ENCODE measurements at regions not wholly inside any gene's neighbourhood (a gene's known extent, or its start where the extent isn't known, plus 50 kb on each side); places are given as distances from the start of the nearest gene placed in this dataset.
A peak's percentile ranks its signal among the peaks of the same experiment; 100 is the strongest.

DNA sequence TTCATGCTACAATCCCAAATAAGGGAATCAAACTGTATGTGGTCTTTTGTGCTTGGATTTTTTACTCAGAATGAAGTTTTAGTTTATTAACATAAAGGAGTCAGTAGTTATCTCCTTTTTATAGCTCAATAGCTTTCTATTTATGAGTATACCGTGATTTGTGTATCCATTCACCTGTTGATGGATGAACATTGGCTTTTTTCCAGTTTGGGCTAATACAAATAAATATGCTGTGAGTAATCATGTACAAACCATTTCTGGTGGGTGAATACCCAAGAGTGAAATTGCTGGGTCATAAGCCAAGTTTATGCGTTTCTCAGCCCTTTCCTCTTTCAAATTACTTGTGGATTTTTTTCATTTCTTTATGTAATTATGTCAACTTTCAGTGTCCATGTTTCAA, 395.3 kb downstream of the OSTF1 start:
- no peaks in the 10 kb centered on the region for H3F3A ChIP-seq (replicated peaks; ENCODE audit: low read depth)
- DNase-seq (ENCODE audit: low spot score) (no peak), ATAC-seq (no peak)
- no peak overlapping the region for H2AFZ ChIP-seq
- Mint-ChIP-seq H3K9me3 (peaks cover 2% of the 10 kb centered on the region; the same call in 2 of the 3 replicates), H3K27me3 (ENCODE audit: insufficient read depth, low read depth, poor library complexity) (peaks cover 2% of the 10 kb centered on the region), H3K36me3 (ENCODE audit: low read depth) (peaks cover 12% of the 10 kb centered on the region), H3K4me3 (no peak overlapping the region), H3K4me1 (no peaks in the 10 kb centered on the region), H3K27ac (no peak overlapping the region)
- H3K27me3 ChIP-seq (ENCODE audit: insufficient read depth): no peaks in the 10 kb centered on the region
- H3K36me3 ChIP-seq (ENCODE audit: insufficient read depth): no peaks in the 10 kb centered on the region
- no peak overlapping the region for H3K4me3 ChIP-seq
- H3K4me2 ChIP-seq: no peak overlapping the region
- no peaks in the 10 kb centered on the region for H4K20me1 ChIP-seq (replicated peaks; ENCODE audit: insufficient read depth)
- TF ChIP-seq, protein P1, sequence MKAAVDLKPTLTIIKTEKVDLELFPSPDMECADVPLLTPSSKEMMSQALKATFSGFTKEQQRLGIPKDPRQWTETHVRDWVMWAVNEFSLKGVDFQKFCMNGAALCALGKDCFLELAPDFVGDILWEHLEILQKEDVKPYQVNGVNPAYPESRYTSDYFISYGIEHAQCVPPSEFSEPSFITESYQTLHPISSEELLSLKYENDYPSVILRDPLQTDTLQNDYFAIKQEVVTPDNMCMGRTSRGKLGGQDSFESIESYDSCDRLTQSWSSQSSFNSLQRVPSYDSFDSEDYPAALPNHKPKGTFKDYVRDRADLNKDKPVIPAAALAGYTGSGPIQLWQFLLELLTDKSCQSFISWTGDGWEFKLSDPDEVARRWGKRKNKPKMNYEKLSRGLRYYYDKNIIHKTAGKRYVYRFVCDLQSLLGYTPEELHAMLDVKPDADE (IDR thresholded peaks at IDR 0.05): no peak
- no peaks in the 10 kb centered on the region for H3K4me1 ChIP-seq (ENCODE audit: insufficient read depth)
- H3K9me2 ChIP-seq (ENCODE audit: insufficient read depth): peaks cover 4% of the 10 kb centered on the region; the same call in 1 of the 2 replicates
- no peak overlapping the region for H3K27ac ChIP-seq (ENCODE audit: low read depth)
- no peaks in the 10 kb centered on the region for H3K79me2 ChIP-seq (replicated peaks; ENCODE audit: insufficient read depth)

DNA sequence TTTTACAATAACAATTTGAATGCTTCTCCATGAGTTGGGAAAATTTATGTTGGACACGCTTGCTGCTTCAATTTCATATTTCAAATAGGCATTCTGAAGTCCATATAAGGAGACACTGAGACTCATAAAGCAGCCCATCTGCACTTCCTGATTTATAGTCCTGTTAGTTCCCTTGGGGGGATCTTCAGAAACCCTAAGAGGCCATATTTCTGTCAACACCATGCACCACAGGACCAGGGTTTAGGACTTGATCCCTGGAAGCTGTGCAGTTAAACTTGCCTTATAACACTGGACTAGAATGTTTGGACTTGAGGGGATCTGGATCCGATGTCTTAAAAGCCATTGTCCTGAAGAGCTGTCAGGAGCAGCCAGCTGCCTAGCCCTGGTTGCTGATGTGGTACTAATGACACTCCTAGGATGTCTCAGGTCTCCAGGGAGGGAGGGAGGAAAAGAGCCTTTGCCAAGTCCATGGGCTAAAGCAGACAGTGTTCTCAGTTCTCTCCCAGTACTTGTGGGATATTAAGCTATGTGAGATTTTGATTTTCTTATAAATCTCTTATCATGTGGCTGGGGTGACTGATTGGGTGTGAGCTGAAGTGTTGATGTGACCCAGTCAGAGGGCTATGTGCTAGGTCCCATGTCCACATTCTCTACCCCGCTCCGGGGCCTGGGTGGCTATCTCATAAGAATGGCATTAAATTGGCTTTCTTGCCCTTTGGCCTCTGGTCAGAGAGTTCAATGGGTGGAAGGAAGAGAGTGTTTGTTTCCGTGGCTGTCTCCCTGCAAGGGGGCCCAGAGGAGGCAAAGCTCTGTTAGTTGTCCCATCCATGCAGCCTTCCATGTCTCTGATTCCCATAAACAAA, 399.8 kb downstream of the OSTF1 start:
- Mint-ChIP-seq H3K4me1 (no peaks in the 10 kb centered on the region), H3K27ac (no peak overlapping the region), H3K4me3 (no peak overlapping the region), H3K36me3 (ENCODE audit: low read depth) (peaks cover 8% of the 10 kb centered on the region), H3K27me3 (ENCODE audit: insufficient read depth, low read depth, poor library complexity) (peaks cover 2% of the 10 kb centered on the region), H3K9me3 (peaks cover 10% of the 10 kb centered on the region)
- Histone ChIP-seq H3K4me3 (no peak overlapping the region), H3K27ac (ENCODE audit: low read depth) (no peak overlapping the region), H3K9me2 (ENCODE audit: insufficient read depth) (no peaks in the 10 kb centered on the region; the same call in 1 of the 2 replicates), H3F3A (replicated peaks; ENCODE audit: low read depth) (no peaks in the 10 kb centered on the region), H2AFZ (peak overlapping the region; percentile 35; the same call in 1 of the 2 replicates), H3K4me2 (no peak overlapping the region), H3K4me1 (ENCODE audit: insufficient read depth) (no peaks in the 10 kb centered on the region), H3K79me2 (replicated peaks; ENCODE audit: insufficient read depth) (no peaks in the 10 kb centered on the region), H3K36me3 (ENCODE audit: insufficient read depth) (no peaks in the 10 kb centered on the region), H4K20me1 (replicated peaks; ENCODE audit: insufficient read depth) (no peaks in the 10 kb centered on the region), H3K27me3 (ENCODE audit: insufficient read depth) (no peaks in the 10 kb centered on the region)
- no peak for TF ChIP-seq JUNB (IDR thresholded peaks at IDR 0.05; ENCODE audit: unreplicated experiment)
- TF ChIP-seq REST (IDR thresholded peaks at IDR 0.05; ENCODE audit: unreplicated experiment): no peak
- no peak for TF ChIP-seq EZH2 (IDR thresholded peaks at IDR 0.05; ENCODE audit: low read depth, unreplicated experiment)
- TF ChIP-seq STAT1 (IDR thresholded peaks at IDR 0.05; ENCODE audit: unreplicated experiment): no peak
- TF ChIP-seq POLR2AphosphoS5 (IDR thresholded peaks at IDR 0.05; ENCODE audit: low read depth): no peak
- ATAC-seq (no peak), DNase-seq (ENCODE audit: low spot score) (no peak)
